ENCODE measurements at regions not wholly inside any gene's neighbourhood (a gene's known extent, or its start where the extent isn't known, plus 50 kb on each side); places are given as distances from the start of the nearest gene placed in this dataset.

GRCh38 chr5:166338801-166339200, 1952.6 kb upstream of the WWC1 start:
- WGBS (ENCODE audit: insufficient coverage): 93% methylated on average over 6 of the region's 6 CpGs
- DNase-seq (no peak), ATAC-seq (no peak)
- intact Hi-C loops (cut with micrococcal nuclease): no loop called here
- Mint-ChIP-seq H3K27ac (no peak overlapping the region), H3K4me3 (no peak overlapping the region), H3K36me3 (peaks cover 28% of the 10 kb centered on the region), H3K9me3 (peaks cover 25 to 38% of the 10 kb centered on the region in 2 donors), H3K4me1 (no peaks in the 10 kb centered on the region), H3K27me3 (ENCODE audit: low read depth in 2 of 2) (no peaks in the 10 kb centered on the region)
- Histone ChIP-seq H3K27me3 (ENCODE audit: control insufficient read depth, insufficient read depth, low read length) (no peaks in the 10 kb centered on the region), H3K9me3 (ENCODE audit: control insufficient read depth, insufficient read depth, low read length) (peaks cover 7% of the 10 kb centered on the region), H3K27ac (ENCODE audit: low read length) (no peak overlapping the region), H3K36me3 (ENCODE audit: control insufficient read depth, insufficient read depth, low read length) (no peaks in the 10 kb centered on the region), H3K4me1 (ENCODE audit: control insufficient read depth, insufficient read depth, low read length) (no peaks in the 10 kb centered on the region), H3K4me3 (ENCODE audit: low read length) (no peak overlapping the region)
- TF ChIP-seq CTCF (IDR thresholded peaks at IDR 0.05): no peak

DNA sequence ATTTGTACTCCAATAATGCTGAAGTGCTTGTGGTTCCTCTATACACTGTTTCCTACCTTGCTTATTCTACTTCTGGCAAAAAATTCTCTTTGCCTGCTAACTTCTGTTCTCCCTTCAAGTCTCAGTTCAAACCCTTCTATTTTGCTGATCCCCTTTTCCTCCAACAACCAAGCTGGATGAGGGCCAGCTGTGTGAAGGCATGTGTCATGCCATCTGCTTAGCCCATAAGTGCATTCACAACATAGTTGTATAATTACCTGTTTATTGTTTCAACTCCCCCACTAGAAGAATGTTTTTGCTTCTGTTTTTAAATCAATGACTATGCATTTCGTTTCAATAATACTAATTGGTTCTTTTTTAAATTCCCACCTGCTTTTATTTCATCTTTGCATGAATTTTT, 1951.4 kb upstream of the WWC1 start:
- Histone ChIP-seq H3K27ac (ENCODE audit: low read length) (no peak overlapping the region), H3K4me3 (ENCODE audit: low read length) (no peak overlapping the region), H3K27me3 (ENCODE audit: control insufficient read depth, insufficient read depth, low read length) (no peaks in the 10 kb centered on the region), H3K9me3 (ENCODE audit: control insufficient read depth, insufficient read depth, low read length) (peaks cover 5% of the 10 kb centered on the region), H3K36me3 (ENCODE audit: control insufficient read depth, insufficient read depth, low read length) (no peaks in the 10 kb centered on the region), H3K4me1 (ENCODE audit: control insufficient read depth, insufficient read depth, low read length) (no peaks in the 10 kb centered on the region)
- WGBS (ENCODE audit: insufficient coverage): no CpG with 5 or more reads among the region's 1 CpG
- peaks cover 25 to 32% of the 10 kb centered on the region in 2 donors for H3K9me3 Mint-ChIP-seq
- peaks cover 28% of the 10 kb centered on the region for H3K36me3 Mint-ChIP-seq
- TF ChIP-seq CTCF (IDR thresholded peaks at IDR 0.05): no peak
- H3K27me3 Mint-ChIP-seq (ENCODE audit: low read depth in 2 of 2): no peaks in the 10 kb centered on the region
- ATAC-seq: no peak
- H3K4me1 Mint-ChIP-seq: no peaks in the 10 kb centered on the region
- DNase-seq: no peak
- no peak overlapping the region for H3K27ac Mint-ChIP-seq
- no peak overlapping the region for H3K4me3 Mint-ChIP-seq
- intact Hi-C loops (cut with micrococcal nuclease): no loop called here

GRCh38 chr5:166341740-166342337, 1949.6 kb upstream of the WWC1 start:
- Mint-ChIP-seq H3K27me3 (ENCODE audit: low read depth in 2 of 2) (no peaks in the 10 kb centered on the region), H3K4me3 (no peak overlapping the region), H3K36me3 (peaks cover 18% of the 10 kb centered on the region), H3K27ac (no peak overlapping the region), H3K9me3 (peaks cover 18 to 23% of the 10 kb centered on the region in 2 donors), H3K4me1 (no peaks in the 10 kb centered on the region)
- H3K4me3 ChIP-seq (ENCODE audit: low read length): no peak overlapping the region
- ATAC-seq: no peak
- no peak overlapping the region for H3K27ac ChIP-seq (ENCODE audit: low read length)
- intact Hi-C loops (cut with micrococcal nuclease): no loop called here
- H3K4me1 ChIP-seq (ENCODE audit: control insufficient read depth, insufficient read depth, low read length): no peaks in the 10 kb centered on the region
- no peaks in the 10 kb centered on the region for H3K27me3 ChIP-seq (ENCODE audit: control insufficient read depth, insufficient read depth, low read length)
- no peaks in the 10 kb centered on the region for H3K36me3 ChIP-seq (ENCODE audit: control insufficient read depth, insufficient read depth, low read length)
- WGBS (ENCODE audit: insufficient coverage): 84% methylated on average over 4 of the region's 5 CpGs
- no peak for DNase-seq
- no peak for TF ChIP-seq CTCF (IDR thresholded peaks at IDR 0.05)
- peaks cover 3% of the 10 kb centered on the region for H3K9me3 ChIP-seq (ENCODE audit: control insufficient read depth, insufficient read depth, low read length)

- Mint-ChIP-seq H3K4me3 (no peak overlapping the region), H3K27ac (no peak overlapping the region), H3K36me3 (peaks cover 18% of the 10 kb centered on the region), H3K27me3 (ENCODE audit: low read depth in 2 of 2) (no peaks in the 10 kb centered on the region), H3K9me3 (peaks cover 18 to 23% of the 10 kb centered on the region in 2 donors), H3K4me1 (no peaks in the 10 kb centered on the region)
- Histone ChIP-seq H3K27ac (ENCODE audit: low read length) (no peak overlapping the region), H3K4me1 (ENCODE audit: control insufficient read depth, insufficient read depth, low read length) (no peaks in the 10 kb centered on the region), H3K27me3 (ENCODE audit: control insufficient read depth, insufficient read depth, low read length) (no peaks in the 10 kb centered on the region), H3K9me3 (ENCODE audit: control insufficient read depth, insufficient read depth, low read length) (peaks cover 3% of the 10 kb centered on the region), H3K4me3 (ENCODE audit: low read length) (no peak overlapping the region), H3K36me3 (ENCODE audit: control insufficient read depth, insufficient read depth, low read length) (no peaks in the 10 kb centered on the region)
- DNase-seq (no peak), ATAC-seq (no peak)
- 85% methylated on average over 3 of the region's 3 CpGs for WGBS (ENCODE audit: insufficient coverage)
- no peak for TF ChIP-seq CTCF (IDR thresholded peaks at IDR 0.05)
- intact Hi-C loops (cut with micrococcal nuclease): no loop called here
These were observed 1949.0 kb upstream of the WWC1 start for GRCh38 chr5:166342402-166342801.

All from natural killer cell (primary cell).